ENCODE measurements at regions not wholly inside any gene's neighbourhood (a gene's known extent, or its start where the extent isn't known, plus 50 kb on each side); places are given as distances from the start of the nearest gene placed in this dataset.

- no peak for DNase-seq (ENCODE audit: low read depth)
These were observed 146.3 kb upstream of the TWIST2 start for GRCh38 chr2:238701341-238702206.

DNA sequence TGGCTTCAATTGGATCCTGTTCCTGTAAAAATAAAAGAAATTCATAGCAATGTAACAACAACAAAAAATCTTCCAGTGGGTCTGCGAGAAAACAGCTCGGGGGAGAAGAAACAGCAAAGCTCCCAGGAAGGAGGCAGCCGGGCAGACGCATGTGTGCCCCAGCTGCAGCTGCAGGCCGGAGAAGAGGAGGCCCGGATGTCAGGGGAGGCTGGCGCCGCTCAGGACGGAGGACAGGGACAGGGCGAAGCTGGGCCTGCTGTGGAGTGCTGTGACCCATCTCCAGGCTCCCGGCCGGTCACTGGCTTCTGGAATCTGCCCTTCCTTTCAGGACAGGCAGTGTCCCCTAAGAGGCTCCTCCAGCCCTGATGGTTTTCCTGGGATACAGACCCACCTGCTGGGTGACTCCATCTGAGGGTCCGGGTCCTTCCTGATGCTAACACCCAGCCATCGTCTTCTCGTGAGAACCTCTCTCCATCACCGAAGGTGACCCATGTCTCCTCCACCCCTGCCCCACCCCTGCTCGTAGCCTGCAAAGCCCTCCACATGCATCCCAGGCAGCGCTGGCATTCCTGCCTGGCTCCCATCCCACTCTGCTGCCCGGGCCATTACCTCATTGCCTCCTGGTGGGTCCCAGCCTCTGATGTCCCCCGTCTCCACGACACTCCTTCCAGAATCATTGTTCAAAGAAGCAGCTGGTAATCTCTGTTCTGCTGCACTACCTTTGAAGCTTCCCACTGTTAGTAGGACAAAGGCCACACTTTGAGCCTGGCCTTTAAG, 145.4 kb upstream of the TWIST2 start:
- DNase-seq (ENCODE audit: low read depth) = no peak

DNA sequence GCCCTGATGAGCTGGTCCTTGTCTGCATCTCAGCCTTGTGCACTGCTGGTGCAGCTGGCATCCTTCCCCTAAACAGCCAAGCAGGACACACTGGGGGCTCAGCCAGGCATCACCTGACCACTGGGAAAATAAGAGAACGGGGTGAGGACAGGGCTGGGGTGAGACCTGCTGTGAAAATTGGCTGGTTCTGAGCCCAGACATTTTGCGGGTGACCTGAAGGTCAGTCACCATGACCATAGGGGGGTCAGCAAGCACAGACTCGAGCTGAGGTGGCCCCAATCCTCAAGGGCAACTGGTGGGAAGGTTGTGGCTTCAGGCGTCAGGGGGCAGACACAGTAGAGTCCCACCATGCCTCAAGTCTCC, 144.9 kb upstream of the TWIST2 start:
- DNase-seq (ENCODE audit: low read depth) = no peak

GRCh38 chr2:238703436-238703835, 144.4 kb upstream of the TWIST2 start:
- DNase-seq (ENCODE audit: low read depth) = no peak

- DNase-seq (ENCODE audit: low read depth) = no peak
These were observed 143.2 kb upstream of the TWIST2 start for GRCh38 chr2:238704471-238705225.

DNA sequence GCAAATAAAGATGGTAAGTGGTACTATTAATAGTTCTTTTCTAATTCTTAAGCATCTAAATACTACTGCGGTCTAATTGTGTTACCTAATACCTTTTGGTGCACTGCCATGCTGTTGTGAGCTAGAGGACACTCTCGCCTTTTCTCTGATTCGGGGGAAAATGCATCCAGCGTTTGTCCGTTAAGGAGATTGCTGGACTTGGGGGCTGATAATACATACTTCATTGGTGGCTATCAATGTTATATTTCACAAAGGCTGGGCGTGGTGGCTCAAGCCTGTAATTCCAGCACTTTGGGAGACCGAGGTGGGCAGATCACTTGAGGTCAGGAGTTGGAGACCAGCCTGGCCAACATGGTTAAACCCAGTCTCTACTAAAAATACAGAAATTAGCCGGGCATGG, 141.7 kb upstream of the TWIST2 start:
- no peak for DNase-seq (ENCODE audit: low read depth)

- no peak for DNase-seq (ENCODE audit: low read depth)
These were observed 141.2 kb upstream of the TWIST2 start for GRCh38 chr2:238706673-238707072.

GRCh38 chr2:238709325-238710025, 138.4 kb upstream of the TWIST2 start:
- DNase-seq (ENCODE audit: low read depth) = no peak

GRCh38 chr2:238710032-238710735, 137.7 kb upstream of the TWIST2 start:
- no peak for DNase-seq (ENCODE audit: low read depth)

DNA sequence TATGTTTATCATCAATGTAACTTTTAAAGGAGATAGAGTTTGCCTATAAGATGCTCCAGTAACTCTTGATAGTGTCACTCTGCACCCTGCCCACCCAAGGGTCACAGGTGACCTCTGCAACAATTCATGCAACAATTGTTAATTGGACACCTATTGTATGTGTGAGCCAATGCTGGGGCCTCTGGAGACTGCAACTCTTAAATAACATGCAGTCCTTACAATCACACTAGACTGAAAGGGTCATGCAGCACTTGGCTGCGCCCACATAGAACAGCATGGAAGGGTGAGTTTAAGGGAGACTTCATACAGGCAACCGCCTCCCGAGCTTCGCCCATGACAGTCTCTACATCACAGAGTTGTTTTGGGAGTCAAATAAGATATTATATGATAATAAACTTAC, 137.1 kb upstream of the TWIST2 start:
- no peak for DNase-seq (ENCODE audit: low read depth)

DNA sequence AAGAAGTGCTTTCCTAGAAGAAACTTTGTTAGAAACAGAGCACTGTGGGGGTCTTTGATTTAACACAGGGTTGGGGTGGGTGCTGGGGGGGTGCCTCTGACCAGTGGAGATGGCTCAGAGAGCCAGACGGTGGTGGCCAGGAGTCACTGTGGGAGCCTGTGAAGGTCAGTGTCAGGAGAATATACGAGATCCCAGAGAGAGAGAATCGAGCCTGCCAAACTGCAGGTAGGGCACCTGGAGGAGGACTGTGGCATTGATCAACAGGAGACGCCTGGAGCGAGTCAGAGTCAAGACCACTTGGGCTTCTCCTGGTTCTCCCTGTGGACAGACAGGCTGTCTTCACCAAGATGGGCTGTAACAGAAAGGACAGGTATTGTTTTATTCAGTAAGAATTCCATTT, 136.5 kb upstream of the TWIST2 start:
- DNase-seq (ENCODE audit: low read depth) = no peak

DNA sequence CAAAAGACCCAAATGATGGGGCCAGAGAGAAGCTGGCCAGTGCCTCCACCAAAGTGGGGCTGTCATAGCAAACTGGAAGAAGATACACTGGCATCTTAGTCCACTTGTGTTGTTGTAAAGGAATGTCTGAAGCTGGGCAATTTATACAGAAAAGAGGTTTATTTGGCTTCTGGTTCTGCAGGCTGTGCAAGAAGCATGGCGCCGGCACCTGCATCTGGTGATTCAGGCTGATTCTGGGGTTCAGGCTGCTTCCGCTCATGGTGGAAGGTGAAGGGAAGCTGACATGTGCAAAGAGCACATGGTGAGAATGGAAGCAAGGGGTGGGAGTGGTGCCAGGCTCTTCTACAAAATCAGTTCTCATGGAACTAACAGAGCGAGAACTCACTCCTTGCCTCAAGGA, 135.9 kb upstream of the TWIST2 start:
- no peak for DNase-seq (ENCODE audit: low read depth)

DNA sequence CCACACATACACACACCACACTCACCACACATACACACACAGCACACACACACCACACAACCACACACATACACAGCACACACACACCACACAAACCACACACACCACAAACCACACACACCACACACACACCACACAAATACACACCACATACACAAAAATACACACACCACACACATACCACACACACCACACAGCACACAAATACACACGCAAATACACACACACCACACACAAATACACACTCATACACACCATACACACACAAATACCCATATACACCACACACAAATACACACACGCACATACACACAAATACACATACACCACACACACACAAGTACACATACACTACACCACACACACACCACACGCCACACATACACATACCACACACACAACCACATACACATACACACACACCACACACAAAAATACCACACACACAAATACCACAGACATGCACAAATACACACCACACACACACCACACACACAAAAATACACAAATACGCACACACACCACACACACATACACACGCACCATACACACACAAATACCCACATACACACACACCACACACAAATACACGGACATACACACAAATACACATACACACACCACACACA, 134.6 kb upstream of the TWIST2 start:
- DNase-seq (ENCODE audit: low read depth) = no peak

GRCh38 chr2:238714038-238714528, 133.8 kb upstream of the TWIST2 start:
- no peak for DNase-seq (ENCODE audit: low read depth)

- DNase-seq (ENCODE audit: low read depth) = no peak
These were observed 131.7 kb upstream of the TWIST2 start for GRCh38 chr2:238716171-238716570.

- no peak for DNase-seq (ENCODE audit: low read depth)
These were observed 131.3 kb upstream of the TWIST2 start for GRCh38 chr2:238716585-238716984.

DNA sequence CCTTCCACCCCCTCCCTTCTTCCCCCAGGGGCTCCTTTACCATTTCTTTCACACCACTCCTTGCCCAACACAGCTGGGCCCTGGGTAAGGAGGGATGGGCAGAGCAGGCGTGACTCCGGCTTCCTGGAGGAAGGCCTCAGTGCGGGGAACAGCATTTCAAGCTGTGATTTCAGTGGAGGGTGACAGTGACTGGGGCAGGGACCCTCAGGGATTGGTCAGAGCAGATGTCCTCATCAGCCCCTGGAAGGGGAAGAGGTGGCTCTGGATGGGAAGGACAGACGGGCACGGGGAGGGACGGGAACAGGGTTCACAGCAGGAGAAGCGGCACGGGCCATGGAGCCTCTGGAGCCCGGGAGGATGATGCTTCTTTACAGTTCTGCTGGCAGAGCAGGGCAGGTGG, 130.8 kb upstream of the TWIST2 start:
- DNase-seq (ENCODE audit: low read depth) = no peak

DNA sequence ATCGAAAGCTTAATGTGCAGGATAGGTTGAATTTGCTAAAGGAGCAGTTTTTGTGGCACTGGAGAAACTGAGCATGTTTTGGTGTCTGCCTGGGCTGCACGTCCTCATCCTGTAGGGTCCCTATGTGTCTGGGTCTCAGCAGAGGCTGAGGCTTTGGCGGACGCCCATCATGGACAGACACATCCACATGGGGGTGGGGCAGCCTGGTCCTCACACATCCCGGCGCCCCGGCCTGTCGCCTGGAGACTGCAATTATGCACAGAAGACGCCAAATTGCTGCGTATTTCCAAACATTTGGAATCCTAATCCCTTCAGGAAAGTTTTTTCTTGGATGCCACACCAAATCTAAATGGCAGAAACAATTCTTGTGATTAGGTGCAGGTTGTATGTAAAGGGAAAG, 128.2 kb upstream of the TWIST2 start:
- no peak for DNase-seq (ENCODE audit: low read depth)

DNA sequence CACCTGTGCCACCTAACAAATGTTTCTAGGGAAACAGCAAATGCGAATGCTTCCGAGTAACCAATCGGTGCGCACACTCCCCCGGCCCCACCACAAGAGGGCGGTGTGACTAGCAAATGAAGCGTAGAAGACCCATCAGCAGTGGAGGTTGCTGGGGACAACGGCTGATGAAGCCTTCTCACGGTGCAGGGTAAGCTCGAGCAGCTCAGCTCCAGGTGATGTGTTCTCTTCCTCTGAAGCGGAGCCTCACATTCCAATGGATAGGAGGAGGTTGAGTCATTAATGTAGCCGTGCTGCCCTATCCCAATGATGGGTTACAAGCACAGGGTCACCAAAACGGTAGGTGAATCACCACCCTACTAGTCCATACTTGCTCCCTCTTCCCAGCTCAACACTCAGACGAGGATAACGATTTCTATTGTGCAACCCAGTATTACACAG, 127.6 kb upstream of the TWIST2 start:
- DNase-seq (ENCODE audit: low read depth) = no peak

GRCh38 chr2:238722181-238722580, 125.7 kb upstream of the TWIST2 start:
- no peak for DNase-seq (ENCODE audit: low read depth)

- DNase-seq (ENCODE audit: low read depth) = no peak
These were observed 125.0 kb upstream of the TWIST2 start for GRCh38 chr2:238722883-238723282.

Data from activated T-helper 1 cell treated with Interleukin-2 at 50 U/mL for 16 hours (primary cell).